PC-3 (cell line): ENCODE measurements at regions not wholly inside any gene's neighbourhood (a gene's known extent, or its start where the extent isn't known, plus 50 kb on each side); places are given as distances from the start of the nearest gene placed in this dataset.
A peak's percentile ranks its signal among the peaks of the same experiment; 100 is the strongest.

Experiments used
- ATAC-seq: fragments of 200-7000 bp; cut with Tn5 transposase; 2 replicates; pipeline ENCODE4 v1.9.1; 2020; ENCODE audit warnings: mild to moderate bottlenecking, moderate library complexity
- BruUV-seq: library from RNA; stranded (reverse); fragments of 400-500 nt; replicated peaks from 2 replicates; lab custom pipeline; 2021; lab: Mats Ljungman, UMichigan
- CTCF ChIA-PET: fragments of 300-600 bp; sonication (Branson Sonifier 250); formaldehyde crosslinking; loops from one replicate; lab custom pipeline; 2022; ENCODE audit warnings: antibody characterized with exemption; lab: Charles Lee
- POLR2A ChIA-PET: fragments of 300-600 bp; sonication (Branson Sonifier 250); formaldehyde crosslinking; loops from one replicate; lab custom pipeline; 2022; ENCODE audit warnings: antibody characterized with exemption; ENCODE audit not compliant: unreplicated experiment; lab: Charles Lee
- DNase-seq: peaks from one replicate; pipeline ENCODE4 v3.0.0-alpha.2; 2015
- H2AFZ ChIP-seq: fragments of 300-600 bp; sonication (generic); 2 replicates; pipeline ENCODE4 v1.6.0; 2016; ENCODE audit warnings: antibody characterized with exemption, low read length
- H3F3A ChIP-seq: fragments of 300-600 bp; sonication (generic); one replicate; pipeline ENCODE4 v1.6.0; 2017; ENCODE audit warnings: antibody characterized with exemption, low read length, control low read depth, mild to moderate bottlenecking; ENCODE audit not compliant: unreplicated experiment
- H3K27ac ChIP-seq: fragments of 300-600 bp; sonication (generic); 2 replicates; pipeline ENCODE4 v1.5.1; 2016; ENCODE audit warnings: mild to moderate bottlenecking, low read length
- H3K27me3 ChIP-seq: fragments of 300-600 bp; sonication (generic); 2 replicates; pipeline ENCODE4 v1.6.1; 2016; ENCODE audit warnings: low read length, mixed read lengths
- H3K36me3 ChIP-seq: fragments of 300-600 bp; sonication (generic); 2 replicates; pipeline ENCODE4 v1.6.1; 2016; ENCODE audit warnings: low read depth, mixed run types, low read length, mixed read lengths
- H3K4me1 ChIP-seq: fragments of 300-600 bp; sonication (generic); 2 replicates; pipeline ENCODE4 v1.5.1; 2016; ENCODE audit warnings: low read length; ENCODE audit not compliant: insufficient read depth
- H3K4me2 ChIP-seq: fragments of 300-600 bp; sonication (generic); 2 replicates; pipeline ENCODE4 v1.6.0; 2016; ENCODE audit warnings: low read length
- H3K4me3 ChIP-seq: fragments of 300-600 bp; sonication (generic); 2 replicates; pipeline ENCODE4 v1.5.1; 2016; ENCODE audit warnings: mild to moderate bottlenecking, low read length, mixed read lengths
- H3K79me2 ChIP-seq: fragments of 300-600 bp; sonication (generic); 2 replicates; pipeline ENCODE4 v1.6.1; 2017; ENCODE audit warnings: low read length, mixed read lengths
- H3K9ac ChIP-seq: fragments of 300-600 bp; sonication (generic); 2 replicates; pipeline ENCODE4 v1.6.0; 2016; ENCODE audit warnings: mild to moderate bottlenecking, low read length
- H3K9me2 ChIP-seq: fragments of 300-600 bp; sonication (generic); replicated peaks from 2 replicates; pipeline ENCODE4 v1.6.1; 2016; ENCODE audit warnings: mixed run types, low read length, mixed read lengths
- H3K9me3 ChIP-seq: fragments of 300-600 bp; sonication (generic); 2 replicates; pipeline ENCODE4 v1.6.1; 2016; ENCODE audit warnings: low read length, mixed read lengths
- H4K20me1 ChIP-seq: fragments of 300-600 bp; sonication (generic); 2 replicates; pipeline ENCODE4 v1.6.1; 2016; ENCODE audit warnings: low read length, mixed read lengths
- CTCF ChIP-seq: fragments of 300-600 bp; sonication (generic); conservative IDR thresholded peaks from 2 replicates; pipeline ENCODE4 v1.5.1; 2017; ENCODE audit warnings: antibody characterized with exemption, low read depth, mild to moderate bottlenecking, low read length
- EZH2 ChIP-seq: fragments of 300-600 bp; sonication (generic); IDR thresholded peaks from one replicate; pipeline ENCODE4 v1.6.1; 2017; ENCODE audit warnings: antibody characterized with exemption, mild to moderate bottlenecking, low read length; ENCODE audit not compliant: unreplicated experiment
- EZH2phosphoT487 ChIP-seq: fragments of 300-600 bp; sonication (generic); IDR thresholded peaks from 2 replicates; pipeline ENCODE4 v1.6.1; 2018; ENCODE audit warnings: mild to moderate bottlenecking, antibody characterized with exemption, low read length, borderline replicate concordance
- intact Hi-C: fragments of 100-400 bp; cut with micrococcal nuclease; formaldehyde crosslinking; loops from 2 replicates; pipeline ENCODE4 v1.9.0; 2023

DNA sequence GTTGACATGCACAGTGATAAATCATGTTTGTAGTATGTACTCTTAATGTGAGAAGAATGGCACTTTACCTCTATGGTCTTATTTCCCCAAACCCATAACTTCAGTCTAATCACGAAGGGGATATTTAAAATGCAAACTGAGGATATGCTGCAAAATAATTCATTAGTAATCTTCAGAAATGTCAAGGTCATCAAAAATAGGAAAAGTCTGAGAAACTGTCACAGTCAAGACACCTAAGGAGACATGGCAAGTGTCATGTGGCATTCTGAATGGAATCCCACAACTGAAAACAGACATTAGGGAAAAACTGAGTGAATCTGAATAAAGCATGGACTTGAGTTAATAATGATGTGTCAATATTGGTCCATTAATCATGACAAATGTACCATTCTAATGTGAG lies 605.5 kb upstream of the ANKRD30A start:
- H3K27ac ChIP-seq: no peak overlapping the region
- H3F3A ChIP-seq: no peaks in the 10 kb centered on the region
- H3K4me1 ChIP-seq: peaks cover 18% of the 10 kb centered on the region
- H4K20me1 ChIP-seq: no peaks in the 10 kb centered on the region
- no peak for ATAC-seq
- H3K27me3 ChIP-seq: no peaks in the 10 kb centered on the region
- TF ChIP-seq EZH2phosphoT487: no peak
- TF ChIP-seq CTCF: no peak
- TF ChIP-seq EZH2: no peak
- no peak overlapping the region for H3K4me2 ChIP-seq
- H3K9ac ChIP-seq: no peak overlapping the region
- ChIA-PET CTCF (interaction anchor here (0.5 to 0.6 kb wide), 2 partner anchors 15 to 86 kb away, joined by 4 read pairs; no protein-coding TSS in a partner anchor), POLR2A (no interaction called here)
- no peak overlapping the region for H2AFZ ChIP-seq
- intact Hi-C loops: no loop called here
- no peaks in the 10 kb centered on the region for H3K79me2 ChIP-seq
- no TSS peak for BruUV-seq
- peaks cover 14% of the 10 kb centered on the region; the same call in 1 of the 2 replicates for H3K36me3 ChIP-seq
- peaks cover 13% of the 10 kb centered on the region for H3K9me3 ChIP-seq
- H3K4me3 ChIP-seq: no peak overlapping the region
- H3K9me2 ChIP-seq: no peaks in the 10 kb centered on the region
- no peak for DNase-seq

DNA sequence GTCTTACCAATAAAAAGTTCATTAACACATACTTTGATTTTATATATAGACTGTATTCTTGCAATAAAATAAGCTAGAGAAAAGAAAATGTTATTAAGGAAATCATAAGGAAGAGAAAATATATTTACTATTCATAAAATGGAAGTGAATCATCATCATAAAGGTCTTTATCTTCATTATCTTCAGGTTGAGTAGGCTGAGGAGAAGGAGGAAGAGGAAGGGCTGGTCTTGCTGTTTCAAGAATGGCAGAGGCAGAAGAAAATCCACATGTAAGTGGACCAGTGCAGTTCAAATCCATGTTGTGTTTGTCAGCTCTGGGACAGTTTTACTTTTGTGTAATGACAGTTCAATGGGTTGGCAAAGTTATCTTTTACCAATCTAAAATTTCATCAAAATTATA lies 609.1 kb upstream of the ANKRD30A start:
- no peaks in the 10 kb centered on the region for H3K27me3 ChIP-seq
- no peak overlapping the region for H3K4me3 ChIP-seq
- no TSS peak for BruUV-seq
- H3K36me3 ChIP-seq: peaks cover 14% of the 10 kb centered on the region; the same call in 1 of the 2 replicates
- ChIA-PET POLR2A (interaction anchor here (0.6 kb wide), 1 partner anchor 196 kb away, joined by 3 read pairs; no protein-coding TSS in a partner anchor), CTCF (interaction anchor here (0.6 kb wide), 1 partner anchor 118 kb away, joined by 3 read pairs; no protein-coding TSS in a partner anchor)
- H3K79me2 ChIP-seq: no peaks in the 10 kb centered on the region
- H3K9me3 ChIP-seq: peaks cover 13% of the 10 kb centered on the region
- peak overlapping the region; percentile 4 for H3K4me2 ChIP-seq
- H2AFZ ChIP-seq: no peak overlapping the region
- TF ChIP-seq EZH2 (no peak), CTCF (no peak), EZH2phosphoT487 (no peak)
- peak; percentile 86 for ATAC-seq
- no peaks in the 10 kb centered on the region for H3K9me2 ChIP-seq
- peak overlapping the region; percentile 40 for H3K27ac ChIP-seq
- H3K4me1 ChIP-seq: peaks cover 30% of the 10 kb centered on the region
- H4K20me1 ChIP-seq: no peaks in the 10 kb centered on the region
- DNase-seq: peak; percentile 88
- H3K9ac ChIP-seq: peak overlapping the region; percentile 9
- intact Hi-C loops: loop anchor here (1.0 kb wide), 2 partner anchors 18 to 22 kb away; no protein-coding TSS in a partner anchor
- H3F3A ChIP-seq: no peaks in the 10 kb centered on the region

- no peaks in the 10 kb centered on the region for H3F3A ChIP-seq
- no peaks in the 10 kb centered on the region for H3K79me2 ChIP-seq
- BruUV-seq: no TSS peak
- H3K9ac ChIP-seq: peak overlapping the region; percentile 9
- H2AFZ ChIP-seq: 0 out of 2 replicates have a peak overlapping the region, but pooled peaks have one; percentile 0
- peaks cover 14% of the 10 kb centered on the region; the same call in 1 of the 2 replicates for H3K36me3 ChIP-seq
- H3K9me3 ChIP-seq: peaks cover 13% of the 10 kb centered on the region
- H4K20me1 ChIP-seq: no peaks in the 10 kb centered on the region
- DNase-seq (no peak), ATAC-seq (peak; percentile 32)
- ChIA-PET POLR2A (interaction anchor here (0.5 to 0.6 kb wide), 2 partner anchors 22 to 177 kb away, joined by 3 to 4 read pairs; no protein-coding TSS in a partner anchor), CTCF (no interaction called here)
- TF ChIP-seq CTCF (no peak), EZH2phosphoT487 (no peak), EZH2 (no peak)
- no peak overlapping the region for H3K4me3 ChIP-seq
- H3K4me2 ChIP-seq: no peak overlapping the region
- H3K27me3 ChIP-seq: no peaks in the 10 kb centered on the region
- H3K4me1 ChIP-seq: peaks cover 30% of the 10 kb centered on the region
- intact Hi-C loops: loop anchor here (1.0 kb wide), 1 partner anchor 15 kb away; no protein-coding TSS in a partner anchor
- no peaks in the 10 kb centered on the region for H3K9me2 ChIP-seq
- peak overlapping the region; percentile 40; the same call in 1 of the 2 replicates for H3K27ac ChIP-seq
Observed at GRCh38 chr10:36515319-36515718, 610.1 kb upstream of the ANKRD30A start.
